ENCODE measurements at regions not wholly inside any gene's neighbourhood (a gene's known extent, or its start where the extent isn't known, plus 50 kb on each side); places are given as distances from the start of the nearest gene placed in this dataset.

DNA sequence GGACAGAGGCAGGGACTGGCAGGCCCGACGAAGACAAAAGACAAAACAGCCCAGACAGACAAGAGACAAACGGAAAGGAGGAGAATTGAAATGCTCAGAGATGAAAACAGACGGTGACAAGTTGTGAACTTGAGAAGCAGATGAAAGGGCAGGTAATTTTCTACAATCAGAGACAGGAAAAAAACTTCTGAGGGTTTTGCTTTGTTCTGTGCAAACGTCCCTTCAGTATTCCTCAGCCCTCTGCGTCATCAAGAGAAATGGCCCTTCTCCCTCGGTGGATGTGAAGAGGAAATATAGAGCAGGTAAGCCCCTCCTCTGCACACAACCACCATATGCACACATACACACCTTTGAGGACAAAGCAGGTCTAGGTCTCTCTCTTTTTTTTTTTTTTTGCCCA, 206.6 kb downstream of the UACA start:
- no peak for DNase-seq (ENCODE audit: low read depth, low spot score)
- H3K4me3 ChIP-seq (ENCODE audit: low read depth, low read length) = no peak overlapping the region
- POLR2A ChIA-PET = no interaction called here
- no peaks in the 10 kb centered on the region; the same call in 1 of the 2 replicates for H3K9me3 ChIP-seq (ENCODE audit: control insufficient read depth, insufficient read depth, low read length)
- TF ChIP-seq, protein P1, sequence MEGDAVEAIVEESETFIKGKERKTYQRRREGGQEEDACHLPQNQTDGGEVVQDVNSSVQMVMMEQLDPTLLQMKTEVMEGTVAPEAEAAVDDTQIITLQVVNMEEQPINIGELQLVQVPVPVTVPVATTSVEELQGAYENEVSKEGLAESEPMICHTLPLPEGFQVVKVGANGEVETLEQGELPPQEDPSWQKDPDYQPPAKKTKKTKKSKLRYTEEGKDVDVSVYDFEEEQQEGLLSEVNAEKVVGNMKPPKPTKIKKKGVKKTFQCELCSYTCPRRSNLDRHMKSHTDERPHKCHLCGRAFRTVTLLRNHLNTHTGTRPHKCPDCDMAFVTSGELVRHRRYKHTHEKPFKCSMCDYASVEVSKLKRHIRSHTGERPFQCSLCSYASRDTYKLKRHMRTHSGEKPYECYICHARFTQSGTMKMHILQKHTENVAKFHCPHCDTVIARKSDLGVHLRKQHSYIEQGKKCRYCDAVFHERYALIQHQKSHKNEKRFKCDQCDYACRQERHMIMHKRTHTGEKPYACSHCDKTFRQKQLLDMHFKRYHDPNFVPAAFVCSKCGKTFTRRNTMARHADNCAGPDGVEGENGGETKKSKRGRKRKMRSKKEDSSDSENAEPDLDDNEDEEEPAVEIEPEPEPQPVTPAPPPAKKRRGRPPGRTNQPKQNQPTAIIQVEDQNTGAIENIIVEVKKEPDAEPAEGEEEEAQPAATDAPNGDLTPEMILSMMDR (IDR thresholded peaks at IDR 0.05; ENCODE audit: low read depth, low read length) = no peak
- CTCF ChIA-PET = no interaction called here
- peaks cover 38% of the 10 kb centered on the region for H3K27me3 ChIP-seq (ENCODE audit: control insufficient read depth, insufficient read depth, low read length)
- H3K27ac ChIP-seq (ENCODE audit: low read depth, low read length) = no peak overlapping the region

DNA sequence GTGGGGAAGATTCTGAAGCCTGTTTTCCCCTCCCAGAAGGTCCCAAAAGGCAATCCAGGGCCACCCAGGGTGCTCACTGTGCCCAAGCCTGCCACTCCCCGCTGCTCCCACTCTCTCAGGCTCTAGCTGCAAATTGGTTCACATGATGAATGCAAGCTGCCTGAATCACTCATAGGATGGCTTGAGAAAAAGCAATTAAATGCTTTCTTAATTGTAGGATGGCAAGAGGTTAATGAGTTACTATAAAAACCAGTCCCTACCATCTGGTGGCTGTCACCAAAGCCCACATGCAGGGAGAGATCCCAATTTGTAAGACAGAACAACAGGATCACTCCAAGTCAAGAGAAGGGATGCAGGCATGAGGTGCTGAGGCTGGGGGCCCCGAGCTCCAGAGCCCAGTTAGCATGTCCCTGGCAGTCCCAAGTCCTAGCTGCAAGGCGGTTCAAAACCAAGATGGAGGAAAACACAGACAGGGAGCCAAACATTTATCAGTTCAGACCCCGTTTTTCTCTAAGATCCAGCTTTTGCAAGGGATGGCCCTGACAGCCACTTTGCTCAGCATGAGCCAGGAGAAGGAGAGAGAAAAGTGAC, 207.1 kb downstream of the UACA start:
- Histone ChIP-seq H3K9me3 (ENCODE audit: control insufficient read depth, insufficient read depth, low read length) (no peaks in the 10 kb centered on the region; the same call in 1 of the 2 replicates), H3K27ac (ENCODE audit: low read depth, low read length) (no peak overlapping the region), H3K4me3 (ENCODE audit: low read depth, low read length) (no peak overlapping the region), H3K27me3 (ENCODE audit: control insufficient read depth, insufficient read depth, low read length) (peaks cover 40% of the 10 kb centered on the region)
- CTCF ChIA-PET = no interaction called here
- TF ChIP-seq, protein P1 (IDR thresholded peaks at IDR 0.05; ENCODE audit: low read depth, low read length) = no peak
- DNase-seq (ENCODE audit: low read depth, low spot score) = no peak
- POLR2A ChIA-PET = no interaction called here

DNA sequence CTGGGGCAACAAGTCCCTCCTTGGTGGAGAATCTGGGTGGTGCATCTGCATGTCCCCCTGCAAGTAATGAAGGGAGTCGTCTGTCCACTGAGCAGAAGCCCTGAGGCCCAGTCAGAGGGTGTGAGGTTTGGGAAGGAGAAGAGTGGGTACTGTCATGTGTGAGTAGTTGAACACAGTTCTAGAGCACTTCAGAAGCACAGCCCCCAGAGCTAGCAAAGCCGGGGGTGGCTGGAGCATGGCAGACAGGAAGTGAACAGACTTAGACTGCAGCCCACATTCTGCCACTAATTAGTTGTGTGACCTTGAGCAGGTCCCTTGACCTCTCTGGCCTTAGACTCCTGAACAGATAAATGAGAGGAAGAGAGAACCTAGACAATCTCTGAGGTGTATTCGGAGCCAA, 207.6 kb downstream of the UACA start:
- no peaks in the 10 kb centered on the region; the same call in 1 of the 2 replicates for H3K9me3 ChIP-seq (ENCODE audit: control insufficient read depth, insufficient read depth, low read length)
- ChIA-PET POLR2A (no interaction called here), CTCF (interaction anchor here (0.9 kb wide), 1 partner anchor 13 kb away, joined by 3 read pairs; no protein-coding TSS in a partner anchor)
- peaks cover 40% of the 10 kb centered on the region for H3K27me3 ChIP-seq (ENCODE audit: control insufficient read depth, insufficient read depth, low read length)
- H3K27ac ChIP-seq (ENCODE audit: low read depth, low read length) = no peak overlapping the region
- DNase-seq (ENCODE audit: low read depth, low spot score) = no peak
- H3K4me3 ChIP-seq (ENCODE audit: low read depth, low read length) = no peak overlapping the region
- TF ChIP-seq, protein P1 (IDR thresholded peaks at IDR 0.05; ENCODE audit: low read depth, low read length) = no peak

DNA sequence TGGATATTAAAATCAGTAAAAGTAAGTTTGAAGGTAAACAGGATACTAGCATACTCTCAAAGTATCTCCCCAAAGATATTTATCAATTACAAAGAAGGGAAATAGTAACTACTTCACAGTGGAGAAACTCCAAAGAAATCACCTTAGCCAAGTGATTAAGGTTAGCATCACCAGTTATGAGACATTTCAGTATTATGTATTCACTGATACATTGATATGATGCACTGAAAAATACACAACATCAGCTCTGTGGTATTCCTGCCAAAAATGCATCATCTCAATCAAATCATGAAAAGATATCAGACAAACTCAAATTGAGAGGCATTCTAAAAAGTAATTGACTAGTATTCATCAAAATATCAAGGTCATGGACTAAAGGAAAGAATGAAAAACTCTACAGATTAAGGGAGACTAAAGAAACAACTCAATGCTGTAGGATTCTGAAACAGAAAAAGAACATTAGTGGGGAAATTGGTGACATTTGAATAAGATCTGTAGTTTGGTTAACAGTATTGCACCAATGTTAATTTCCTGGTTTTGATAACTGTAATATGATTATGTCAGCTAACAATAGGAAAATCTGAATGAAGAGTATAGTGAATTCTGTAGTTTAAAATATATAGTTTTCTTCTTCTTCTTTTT, 215.4 kb downstream of the UACA start:
- Histone ChIP-seq H3K27ac (ENCODE audit: low read depth, low read length) (no peak overlapping the region), H3K4me3 (ENCODE audit: low read depth, low read length) (no peak overlapping the region), H3K9me3 (ENCODE audit: control insufficient read depth, insufficient read depth, low read length) (no peaks in the 10 kb centered on the region; the same call in 1 of the 2 replicates), H3K27me3 (ENCODE audit: control insufficient read depth, insufficient read depth, low read length) (peaks cover 24% of the 10 kb centered on the region)
- ChIA-PET CTCF (interaction anchor here (0.6 to 1.0 kb wide), 2 partner anchors 9 to 106 kb away, joined by 3 to 4 read pairs; no protein-coding TSS in a partner anchor), POLR2A (no interaction called here)
- no peak for DNase-seq (ENCODE audit: low read depth, low spot score)
- TF ChIP-seq, protein P1 (IDR thresholded peaks at IDR 0.05; ENCODE audit: low read depth, low read length) = no peak

DNA sequence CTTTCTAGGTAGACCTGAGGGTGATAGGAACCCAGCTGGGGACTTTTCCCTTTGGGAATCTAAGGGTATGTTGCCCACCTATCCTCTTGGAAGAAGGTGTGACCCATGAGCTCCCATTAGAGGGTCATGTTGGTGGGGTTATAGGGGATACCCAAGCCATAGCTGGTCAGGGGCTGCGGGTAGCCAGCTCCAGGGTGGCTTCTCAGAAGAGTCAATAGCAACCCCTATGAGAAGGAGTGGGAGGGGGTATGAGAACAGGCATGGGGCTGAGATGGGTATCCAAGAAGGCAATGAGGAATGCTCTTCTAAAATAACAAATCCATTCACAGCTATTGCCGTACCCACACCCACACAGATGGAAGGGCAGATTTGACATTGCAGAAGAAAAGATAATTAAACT, 217.8 kb downstream of the UACA start:
- TF ChIP-seq, protein P1 (IDR thresholded peaks at IDR 0.05; ENCODE audit: low read depth, low read length) = no peak
- Histone ChIP-seq H3K27ac (ENCODE audit: low read depth, low read length) (no peak overlapping the region), H3K27me3 (ENCODE audit: control insufficient read depth, insufficient read depth, low read length) (peaks cover 39% of the 10 kb centered on the region), H3K4me3 (ENCODE audit: low read depth, low read length) (no peak overlapping the region), H3K9me3 (ENCODE audit: control insufficient read depth, insufficient read depth, low read length) (no peaks in the 10 kb centered on the region)
- DNase-seq (ENCODE audit: low read depth, low spot score) = no peak
- POLR2A ChIA-PET = no interaction called here
- CTCF ChIA-PET = no interaction called here

All from AG04450 (cell line).